Epithelial cell of esophagus (primary cell): ENCODE measurements at regions not wholly inside any gene's neighbourhood (a gene's known extent, or its start where the extent isn't known, plus 50 kb on each side); places are given as distances from the start of the nearest gene placed in this dataset.

Experiments
- DNase-seq: peaks from one replicate; pipeline ENCODE4 v3.0.0; 2010; ENCODE audit warnings: low read depth
- H3K4me3 ChIP-seq: 2 replicates; pipeline ENCODE4 v1.5.1; 2011; ENCODE audit warnings: mild to moderate bottlenecking, low read length, control low read depth
- TF ChIP-seq, protein P1 (sequence below): IDR thresholded peaks from 2 replicates; pipeline ENCODE4 v1.5.1; 2011; ENCODE audit warnings: low read depth, mild to moderate bottlenecking, low read length, control low read depth, inconsistent platforms; ENCODE audit not compliant: insufficient read depth; ENCODE audit errors: missing control alignments

DNA sequence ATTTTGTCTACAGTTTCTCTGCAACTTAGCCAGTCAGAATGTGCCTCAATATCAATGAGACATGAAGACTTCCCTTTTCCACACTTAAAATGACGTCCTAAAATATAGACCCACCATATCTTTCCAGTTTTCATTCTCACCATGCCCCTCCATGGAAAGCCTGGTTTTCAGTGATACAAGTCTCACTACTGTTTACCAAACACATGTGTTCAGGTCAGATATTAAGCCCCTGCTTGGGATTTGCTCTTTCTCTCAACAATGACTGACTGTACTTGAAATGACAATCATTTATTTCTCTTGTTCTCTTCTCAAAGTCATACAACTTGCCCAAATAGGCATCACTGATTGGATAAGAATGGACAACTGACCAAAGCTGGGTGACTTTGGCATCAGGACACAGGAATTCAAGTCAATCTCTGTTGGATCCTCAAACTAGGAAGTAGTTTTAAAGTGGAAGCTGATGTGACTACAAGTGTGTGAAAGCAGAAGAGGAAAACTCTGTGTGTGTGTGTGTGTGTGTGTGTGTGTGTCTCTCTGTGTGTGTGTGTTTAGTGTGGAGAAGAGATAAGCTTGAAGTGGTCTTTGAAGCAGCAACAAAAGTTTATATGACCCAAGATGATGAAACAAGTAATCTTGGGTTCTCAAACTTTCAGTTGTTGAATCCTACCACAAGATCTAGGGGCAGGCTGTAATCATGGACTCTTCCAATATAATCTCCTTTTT, 217.4 kb upstream of the FGF13 start:
- DNase-seq, result no peak
- TF ChIP-seq, protein P1, sequence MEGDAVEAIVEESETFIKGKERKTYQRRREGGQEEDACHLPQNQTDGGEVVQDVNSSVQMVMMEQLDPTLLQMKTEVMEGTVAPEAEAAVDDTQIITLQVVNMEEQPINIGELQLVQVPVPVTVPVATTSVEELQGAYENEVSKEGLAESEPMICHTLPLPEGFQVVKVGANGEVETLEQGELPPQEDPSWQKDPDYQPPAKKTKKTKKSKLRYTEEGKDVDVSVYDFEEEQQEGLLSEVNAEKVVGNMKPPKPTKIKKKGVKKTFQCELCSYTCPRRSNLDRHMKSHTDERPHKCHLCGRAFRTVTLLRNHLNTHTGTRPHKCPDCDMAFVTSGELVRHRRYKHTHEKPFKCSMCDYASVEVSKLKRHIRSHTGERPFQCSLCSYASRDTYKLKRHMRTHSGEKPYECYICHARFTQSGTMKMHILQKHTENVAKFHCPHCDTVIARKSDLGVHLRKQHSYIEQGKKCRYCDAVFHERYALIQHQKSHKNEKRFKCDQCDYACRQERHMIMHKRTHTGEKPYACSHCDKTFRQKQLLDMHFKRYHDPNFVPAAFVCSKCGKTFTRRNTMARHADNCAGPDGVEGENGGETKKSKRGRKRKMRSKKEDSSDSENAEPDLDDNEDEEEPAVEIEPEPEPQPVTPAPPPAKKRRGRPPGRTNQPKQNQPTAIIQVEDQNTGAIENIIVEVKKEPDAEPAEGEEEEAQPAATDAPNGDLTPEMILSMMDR, result no peak
- H3K4me3 ChIP-seq, result no peak overlapping the region

DNA sequence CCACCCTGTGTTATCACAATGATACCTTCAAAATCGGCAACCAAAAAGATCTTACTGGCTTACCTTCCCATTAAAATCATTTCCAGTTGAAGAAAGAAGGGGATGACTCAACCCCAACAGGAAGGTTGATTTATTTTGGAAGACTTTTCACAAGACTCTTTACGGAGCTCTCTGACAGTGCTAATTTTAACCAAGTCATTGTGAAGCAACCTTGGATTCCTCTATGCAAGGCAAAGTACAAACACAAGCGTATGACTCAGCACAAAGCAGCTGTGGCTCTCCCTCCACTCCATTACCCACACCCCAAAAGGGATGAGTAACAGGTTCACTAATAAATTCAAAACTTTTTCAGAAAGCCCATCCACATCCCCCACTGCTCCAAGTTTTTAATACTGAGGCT, 213.8 kb upstream of the FGF13 start:
- TF ChIP-seq, protein P1, result no peak
- H3K4me3 ChIP-seq, result no peak overlapping the region
- DNase-seq, result peak; percentile 86

DNA sequence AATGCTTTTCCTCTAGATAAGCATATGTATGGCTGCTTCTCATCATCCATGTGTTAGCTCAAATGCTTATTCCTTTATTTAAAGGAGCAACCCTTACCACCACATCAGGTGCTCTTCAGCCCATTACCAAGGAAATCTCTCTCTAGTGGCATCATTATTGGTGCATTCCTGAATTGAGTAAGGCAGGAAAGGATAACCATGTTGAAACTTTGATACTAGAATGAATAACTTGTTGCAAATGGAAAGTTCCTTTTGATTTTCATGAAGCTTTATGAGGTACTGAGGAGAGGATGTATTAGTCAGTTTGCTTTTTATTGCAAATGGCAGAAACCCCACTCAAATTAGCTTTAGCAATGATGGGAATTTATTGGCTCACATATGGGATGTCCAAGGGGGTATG, 212.3 kb upstream of the FGF13 start:
- no peak overlapping the region for H3K4me3 ChIP-seq
- DNase-seq, result no peak
- TF ChIP-seq, protein P1, result no peak

DNA sequence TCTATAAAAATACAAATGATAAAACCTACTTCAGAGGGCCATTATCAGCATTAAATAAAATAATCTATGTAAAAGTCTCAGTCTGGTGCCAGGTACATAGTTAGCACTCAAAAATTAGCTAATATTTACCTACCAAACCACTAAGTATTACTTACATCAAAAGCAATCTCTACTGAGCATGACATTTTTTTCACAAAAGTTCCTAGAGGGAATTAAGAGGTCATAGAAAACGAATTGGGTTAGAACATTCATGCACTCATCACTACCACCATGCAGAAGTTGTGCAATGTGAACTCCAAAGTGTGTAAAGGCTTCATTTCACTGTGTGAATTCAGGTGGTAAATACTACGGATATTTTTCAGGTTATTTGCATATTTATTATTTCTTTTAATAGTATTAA, 209.5 kb upstream of the FGF13 start:
- no peak for DNase-seq
- TF ChIP-seq, protein P1, result no peak
- H3K4me3 ChIP-seq, result no peak overlapping the region

DNA sequence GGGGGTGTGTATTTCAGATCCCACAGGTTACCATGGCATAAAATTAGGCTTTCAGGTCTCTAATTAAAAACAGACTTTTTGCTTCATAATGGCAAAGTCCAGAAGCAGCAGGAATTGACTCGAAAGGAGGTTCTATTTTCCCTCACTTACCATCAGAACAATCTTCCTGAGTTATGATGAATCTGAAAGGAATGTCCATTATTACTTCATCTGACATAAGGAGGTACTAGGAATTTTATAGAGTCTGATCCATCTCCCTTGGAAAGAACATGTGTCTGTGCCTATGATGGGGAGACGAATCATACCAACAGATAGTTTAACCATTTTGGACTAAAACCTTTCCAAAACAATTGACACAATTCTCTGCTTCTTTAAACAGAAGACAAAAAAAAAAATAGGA, 206.3 kb upstream of the FGF13 start:
- DNase-seq, result peak; percentile 51
- TF ChIP-seq, protein P1, result no peak

DNA sequence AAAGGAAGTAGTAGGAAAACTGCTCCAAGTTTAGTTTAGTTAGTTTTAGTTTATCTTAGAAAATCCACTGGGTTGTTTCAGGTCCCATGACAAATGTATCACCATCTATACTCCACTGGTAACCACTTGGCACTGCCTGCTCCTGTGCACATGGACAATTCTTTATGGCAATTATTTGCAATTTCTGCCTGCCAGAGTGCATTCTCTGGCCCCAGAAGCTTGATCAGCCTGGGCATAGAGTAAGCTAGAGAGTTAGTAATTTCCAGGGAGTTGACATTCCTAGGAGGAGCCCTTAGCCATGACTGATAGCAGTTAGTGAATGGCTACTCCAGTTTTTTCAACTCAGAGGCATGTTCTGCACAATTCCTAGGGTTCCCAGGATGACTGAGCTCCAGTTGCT, 203.2 kb upstream of the FGF13 start:
- TF ChIP-seq, protein P1, result no peak
- DNase-seq, result no peak
- no peak overlapping the region for H3K4me3 ChIP-seq

More for the DNA sequence above, 206.3 kb upstream of the FGF13 start:
- H3K4me3 ChIP-seq, result no peak overlapping the region

DNA sequence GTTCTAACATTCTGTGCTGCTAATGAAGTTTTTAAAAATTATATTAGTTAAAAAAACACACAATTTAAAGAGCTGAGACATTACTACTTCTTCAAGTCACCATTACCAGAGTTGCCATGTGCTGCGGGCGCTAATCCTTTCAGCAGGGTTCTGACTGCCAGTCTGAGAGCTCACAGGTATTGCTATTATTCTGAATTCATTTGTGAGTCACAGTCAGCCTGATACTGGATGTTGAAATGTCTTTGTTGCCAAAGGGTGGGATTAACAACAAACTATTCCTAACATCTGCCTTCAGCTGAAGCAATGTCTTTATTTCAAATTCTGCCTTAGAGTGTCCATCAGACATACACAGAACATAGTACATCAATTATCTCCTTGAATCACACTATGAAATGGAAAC, 197.1 kb upstream of the FGF13 start:
- DNase-seq, result peak; percentile 72
- H3K4me3 ChIP-seq, result no peak overlapping the region
- TF ChIP-seq, protein P1, result no peak
